ENCODE measurements at regions not wholly inside any gene's neighbourhood (a gene's known extent, or its start where the extent isn't known, plus 50 kb on each side); places are given as distances from the start of the nearest gene placed in this dataset.
"Not testable (repeated sequence)": the region's sequence is repeated elsewhere in the genome, so short reads cannot be mapped to it uniquely, and the experiment has no call there.

DNA sequence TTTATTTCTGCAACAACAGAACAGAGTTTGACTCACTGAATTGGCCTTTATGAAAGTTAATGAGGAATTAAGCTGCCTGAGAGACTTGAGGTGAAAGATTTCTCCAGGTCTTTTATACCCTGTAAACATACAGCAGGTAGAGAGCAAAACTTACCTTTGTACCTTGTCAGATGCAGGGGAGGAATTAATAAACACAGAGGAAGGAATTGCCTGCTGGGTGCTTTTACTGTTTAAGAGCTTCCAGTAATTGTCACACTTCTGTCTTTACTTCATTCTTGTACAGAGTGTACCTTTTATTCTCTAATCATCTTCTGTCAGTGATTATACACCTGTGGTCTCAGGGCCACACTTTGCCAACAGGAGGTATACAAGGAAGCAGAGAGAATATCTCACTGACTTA, 94.0 kb upstream of the GRIN3A start:
- no peak for ATAC-seq
- Mint-ChIP-seq H3K4me3 (no peak overlapping the region), H3K27ac (no peak overlapping the region), H3K4me1 (no peaks in the 10 kb centered on the region), H3K36me3 (ENCODE audit: low read depth) (no peaks in the 10 kb centered on the region), H3K27me3 (no peaks in the 10 kb centered on the region), H3K9me3 (ENCODE audit: low read depth) (no peaks in the 10 kb centered on the region)
- intact Hi-C loops (cut with DNase I, micrococcal nuclease): no loop called here
- POLR2A ChIA-PET: no interaction called here
- CTCF ChIA-PET: no interaction called here
- DNase-seq: no peak

DNA sequence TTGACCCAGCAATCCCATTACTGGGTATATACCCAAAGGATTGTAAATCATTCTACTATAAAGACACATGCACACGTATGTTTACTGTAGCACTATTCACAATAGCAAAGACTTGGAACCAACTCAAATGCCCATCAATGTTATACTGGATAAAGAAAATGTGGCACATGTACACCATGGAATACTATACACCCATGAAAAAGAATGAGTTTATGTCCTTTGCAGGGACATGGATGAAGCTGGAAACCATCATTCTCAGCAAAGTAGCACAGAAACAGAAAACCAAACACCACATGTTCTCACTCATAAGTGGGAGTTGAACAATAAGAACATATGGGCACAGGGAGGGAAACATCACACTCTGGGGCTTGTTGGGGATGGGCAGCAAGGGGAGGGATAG, 83.0 kb upstream of the GRIN3A start:
- H3K27me3 Mint-ChIP-seq; H3K27ac Mint-ChIP-seq; ATAC-seq; CTCF ChIA-PET; DNase-seq; intact Hi-C loops (cut with DNase I, micrococcal nuclease); H3K4me3 Mint-ChIP-seq; H3K4me1 Mint-ChIP-seq; POLR2A ChIA-PET; H3K9me3 Mint-ChIP-seq (ENCODE audit: low read depth); H3K36me3 Mint-ChIP-seq (ENCODE audit: low read depth): not testable (repeated sequence)

DNA sequence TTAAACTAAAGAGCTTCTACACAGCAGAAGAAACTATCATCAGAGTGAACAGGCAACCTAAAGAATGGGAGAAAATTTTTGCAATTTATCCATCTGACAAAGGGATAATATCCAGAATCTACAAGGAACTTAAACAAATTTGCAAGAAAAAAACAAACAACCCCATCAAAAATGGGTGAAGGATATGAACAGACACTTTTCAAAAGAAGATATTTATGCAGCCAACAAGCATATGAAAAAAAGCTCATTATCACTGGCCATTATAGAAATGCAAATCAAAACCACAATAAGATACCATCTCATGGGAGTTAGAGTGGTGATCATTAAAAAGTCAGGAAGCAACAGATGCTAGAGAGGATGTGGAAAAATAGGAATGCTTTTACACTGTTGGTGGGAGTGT, 82.5 kb upstream of the GRIN3A start:
- CTCF ChIA-PET: not testable (repeated sequence)

DNA sequence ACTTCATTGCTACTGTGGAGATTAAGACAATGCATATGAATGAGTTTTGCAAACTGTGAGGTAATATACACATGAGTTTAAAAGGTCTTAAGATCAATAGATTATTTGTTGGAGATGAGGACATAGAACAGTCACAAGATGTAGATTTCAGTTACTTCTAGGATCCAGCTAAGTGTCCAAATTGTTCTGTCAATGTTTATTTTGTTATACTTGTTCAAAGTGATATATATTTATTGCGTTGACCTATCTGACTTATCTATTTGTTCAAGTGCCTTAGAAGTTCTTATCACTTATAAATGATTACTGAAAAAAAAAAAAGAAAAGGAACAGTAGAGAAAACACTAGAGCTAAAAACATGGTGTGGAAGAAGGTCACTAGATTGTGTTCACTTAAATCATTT, 75.6 kb upstream of the GRIN3A start:
- Mint-ChIP-seq H3K4me3 (no peak overlapping the region), H3K36me3 (ENCODE audit: low read depth) (no peaks in the 10 kb centered on the region), H3K27me3 (no peaks in the 10 kb centered on the region), H3K27ac (no peak overlapping the region), H3K4me1 (no peaks in the 10 kb centered on the region), H3K9me3 (ENCODE audit: low read depth) (no peaks in the 10 kb centered on the region)
- ChIA-PET POLR2A (no interaction called here), CTCF (no interaction called here)
- intact Hi-C loops (cut with DNase I, micrococcal nuclease): loop anchor here in 1 of 2 experiments (10.0 kb wide), 1 partner anchor 209 kb away; no protein-coding TSS in a partner anchor
- no peak for DNase-seq
- ATAC-seq: no peak

More for the DNA sequence above, 82.5 kb upstream of the GRIN3A start:
- ATAC-seq; H3K27ac Mint-ChIP-seq; intact Hi-C loops (cut with DNase I, micrococcal nuclease); H3K9me3 Mint-ChIP-seq (ENCODE audit: low read depth); H3K4me1 Mint-ChIP-seq; DNase-seq; H3K27me3 Mint-ChIP-seq; H3K4me3 Mint-ChIP-seq; POLR2A ChIA-PET; H3K36me3 Mint-ChIP-seq (ENCODE audit: low read depth): not testable (repeated sequence)

DNA sequence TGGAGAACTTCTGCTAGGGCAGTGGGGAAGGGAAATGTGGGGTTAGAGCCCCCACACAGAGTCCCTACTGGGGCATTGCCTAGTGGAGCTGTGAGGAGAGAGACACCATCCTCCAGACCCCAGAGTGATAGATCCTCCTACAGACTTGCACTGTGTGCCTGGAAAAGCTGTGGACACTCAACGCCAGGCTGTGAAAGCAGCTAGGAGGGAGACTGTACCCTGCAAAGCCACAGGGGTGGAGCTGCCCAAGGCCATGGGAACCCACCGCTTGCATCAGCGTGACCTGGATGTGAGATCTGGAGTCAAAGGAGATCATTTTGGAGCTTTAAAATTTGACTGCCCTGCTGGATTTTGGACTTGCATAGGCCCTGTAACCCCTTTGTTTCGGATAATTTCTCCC, 69.4 kb upstream of the GRIN3A start:
- POLR2A ChIA-PET: not testable (repeated sequence)

DNA sequence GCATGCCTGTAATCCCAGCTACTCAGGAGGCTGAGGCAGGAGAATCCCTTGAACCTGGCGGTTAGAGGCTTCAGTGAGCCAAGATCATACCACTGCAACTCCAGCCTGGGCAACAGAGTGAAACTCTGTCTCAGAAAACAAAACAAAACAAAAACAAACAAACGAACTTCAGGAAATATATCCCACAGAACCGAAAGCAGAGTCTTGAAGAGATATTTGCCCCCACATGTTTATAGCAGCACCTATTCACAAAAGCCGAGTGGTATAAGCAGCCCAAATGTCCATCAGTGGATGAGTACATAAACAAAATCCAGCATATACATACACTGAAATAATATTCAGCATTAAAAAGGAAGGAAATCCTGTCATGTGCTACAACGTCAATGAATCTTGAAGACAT, 57.6 kb upstream of the GRIN3A start:
- Mint-ChIP-seq H3K27ac (no peak overlapping the region), H3K4me3 (no peak overlapping the region), H3K9me3 (ENCODE audit: low read depth) (no peaks in the 10 kb centered on the region), H3K4me1 (no peaks in the 10 kb centered on the region), H3K27me3 (no peaks in the 10 kb centered on the region), H3K36me3 (ENCODE audit: low read depth) (no peaks in the 10 kb centered on the region)
- ChIA-PET CTCF (no interaction called here), POLR2A (no interaction called here)
- intact Hi-C loops (cut with DNase I, micrococcal nuclease): loop anchor here in 1 of 2 experiments (10.0 kb wide), 1 partner anchor 191 kb away; no protein-coding TSS in a partner anchor
- ATAC-seq (no peak), DNase-seq (no peak)

More for the DNA sequence above, 69.4 kb upstream of the GRIN3A start:
- H3K9me3 Mint-ChIP-seq (ENCODE audit: low read depth); H3K4me3 Mint-ChIP-seq; DNase-seq; H3K36me3 Mint-ChIP-seq (ENCODE audit: low read depth); ATAC-seq; H3K27me3 Mint-ChIP-seq; CTCF ChIA-PET; H3K4me1 Mint-ChIP-seq; intact Hi-C loops (cut with DNase I, micrococcal nuclease); H3K27ac Mint-ChIP-seq: not testable (repeated sequence)

DNA sequence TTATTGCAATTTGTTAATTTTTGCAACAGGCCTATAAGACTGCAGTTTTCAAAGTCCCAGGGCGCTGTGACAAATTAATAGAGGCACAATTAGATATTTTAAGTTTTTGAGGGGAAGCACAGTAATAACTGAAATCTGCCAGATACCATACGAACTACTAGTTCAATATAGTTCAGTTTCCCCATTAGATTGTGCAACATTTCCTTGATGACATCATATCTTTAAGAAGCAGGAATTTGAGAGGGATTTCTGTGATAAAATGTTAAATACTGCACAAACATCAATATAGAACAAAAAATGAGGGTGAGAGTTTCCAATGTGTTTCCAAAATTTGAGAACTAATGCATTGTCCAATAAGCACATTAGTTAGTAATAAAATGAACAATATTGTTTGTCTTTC, 56.7 kb upstream of the GRIN3A start:
- no peak overlapping the region for H3K27ac Mint-ChIP-seq
- intact Hi-C loops (cut with DNase I, micrococcal nuclease): loop anchor here in 1 of 2 experiments (10.0 kb wide), 1 partner anchor 190 kb away; no protein-coding TSS in a partner anchor
- no peak for DNase-seq
- no peaks in the 10 kb centered on the region for H3K4me1 Mint-ChIP-seq
- H3K4me3 Mint-ChIP-seq: no peak overlapping the region
- ATAC-seq: no peak
- H3K27me3 Mint-ChIP-seq: no peaks in the 10 kb centered on the region
- CTCF ChIA-PET: no interaction called here
- POLR2A ChIA-PET: no interaction called here
- H3K36me3 Mint-ChIP-seq (ENCODE audit: low read depth): no peaks in the 10 kb centered on the region
- no peaks in the 10 kb centered on the region for H3K9me3 Mint-ChIP-seq (ENCODE audit: low read depth)

DNA sequence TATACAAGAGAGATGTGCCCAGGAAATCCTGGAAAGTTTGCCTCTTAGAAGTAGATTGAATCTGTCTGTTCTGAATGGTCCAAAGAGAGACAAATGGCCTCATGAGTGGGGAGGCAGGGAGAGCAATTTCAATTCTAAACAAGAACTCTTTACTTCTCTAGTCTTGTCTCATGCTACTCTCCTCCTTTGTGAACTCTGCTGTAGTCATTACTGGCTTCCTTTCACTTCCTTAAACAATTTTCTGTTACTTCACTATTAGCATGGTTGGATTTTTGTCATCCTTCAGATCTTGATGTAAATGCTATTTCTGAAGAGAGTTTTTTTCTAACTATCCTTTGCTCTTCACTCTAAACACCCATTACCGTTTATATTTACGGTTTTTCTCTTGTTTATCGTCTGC, 54.0 kb upstream of the GRIN3A start:
- Mint-ChIP-seq H3K9me3 (ENCODE audit: low read depth) (no peaks in the 10 kb centered on the region), H3K4me3 (no peak overlapping the region), H3K27ac (no peak overlapping the region), H3K4me1 (no peaks in the 10 kb centered on the region), H3K27me3 (no peaks in the 10 kb centered on the region), H3K36me3 (ENCODE audit: low read depth) (no peaks in the 10 kb centered on the region)
- intact Hi-C loops (cut with DNase I, micrococcal nuclease): loop anchor here in 1 of 2 experiments (10.0 kb wide), 1 partner anchor 188 kb away; no protein-coding TSS in a partner anchor
- POLR2A ChIA-PET: no interaction called here
- CTCF ChIA-PET: interaction anchor here (0.7 kb wide), 1 partner anchor 9 kb away, joined by 4 read pairs; no protein-coding TSS in a partner anchor
- ATAC-seq: no peak
- no peak for DNase-seq

DNA sequence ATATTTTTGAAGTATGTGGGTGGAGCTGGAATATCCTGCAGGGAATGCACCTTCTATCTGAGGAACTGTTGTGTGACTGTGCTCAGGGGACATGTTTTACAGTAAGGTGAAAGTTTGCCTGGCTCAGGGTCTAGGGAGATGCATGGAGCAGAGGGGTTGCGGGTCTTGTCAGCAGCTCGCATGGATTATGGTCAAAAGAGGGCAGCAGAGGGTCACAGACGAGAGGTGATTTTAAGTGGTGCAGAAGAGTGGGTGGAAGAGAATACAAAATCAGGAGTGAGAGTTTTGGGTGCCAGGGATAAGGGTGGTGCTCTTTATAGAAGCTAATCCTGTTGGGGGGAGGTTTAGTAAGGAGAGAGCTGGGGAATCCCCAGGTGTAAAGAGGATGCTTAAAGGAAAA, 53.5 kb upstream of the GRIN3A start:
- Mint-ChIP-seq H3K27me3 (no peaks in the 10 kb centered on the region), H3K9me3 (ENCODE audit: low read depth) (no peaks in the 10 kb centered on the region), H3K36me3 (ENCODE audit: low read depth) (no peaks in the 10 kb centered on the region), H3K4me1 (no peaks in the 10 kb centered on the region), H3K4me3 (no peak overlapping the region), H3K27ac (no peak overlapping the region)
- ChIA-PET POLR2A (no interaction called here), CTCF (interaction anchor here (0.7 kb wide), 1 partner anchor 10 kb away, joined by 4 read pairs; no protein-coding TSS in a partner anchor)
- intact Hi-C loops (cut with DNase I, micrococcal nuclease): loop anchor here in 1 of 2 experiments (10.0 kb wide), 1 partner anchor 187 kb away; no protein-coding TSS in a partner anchor
- no peak for ATAC-seq
- DNase-seq: peak; percentile 48

DNA sequence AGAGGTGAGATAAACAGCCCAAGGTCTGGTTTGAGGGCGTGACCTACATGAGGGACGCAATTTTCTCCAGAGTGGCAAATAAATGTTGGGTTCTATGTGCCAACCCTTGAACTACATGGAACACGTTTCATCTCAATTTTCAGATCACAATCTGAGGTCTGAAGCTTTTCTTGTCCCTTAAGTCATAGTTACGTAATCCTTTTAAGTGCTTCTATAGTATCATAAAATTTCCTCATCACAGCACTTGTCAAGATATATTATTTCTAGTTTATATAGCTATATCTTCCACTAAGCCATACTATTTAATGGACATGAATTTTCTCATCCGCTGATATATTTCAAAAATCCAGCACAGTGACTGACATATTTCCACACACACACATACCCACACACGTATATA, 53.1 kb upstream of the GRIN3A start:
- intact Hi-C loops (cut with DNase I, micrococcal nuclease): loop anchor here in 1 of 2 experiments (10.0 kb wide), 1 partner anchor 187 kb away; no protein-coding TSS in a partner anchor
- Mint-ChIP-seq H3K36me3 (ENCODE audit: low read depth) (no peaks in the 10 kb centered on the region), H3K27ac (no peak overlapping the region), H3K9me3 (ENCODE audit: low read depth) (no peaks in the 10 kb centered on the region), H3K4me1 (no peaks in the 10 kb centered on the region), H3K4me3 (no peak overlapping the region), H3K27me3 (no peaks in the 10 kb centered on the region)
- no peak for ATAC-seq
- ChIA-PET POLR2A (no interaction called here), CTCF (no interaction called here)
- no peak for DNase-seq
